ENCODE measurements at regions not wholly inside any gene's neighbourhood (a gene's known extent, or its start where the extent isn't known, plus 50 kb on each side); places are given as distances from the start of the nearest gene placed in this dataset.

- in situ Hi-C loops (cut with HindIII; ENCODE audit: extremely low pct_ligation_motif_present, low pct_unique_long_range_greater_than_20kb), result no loop called here
- H3K9me3 ChIP-seq (ENCODE audit: low read length), result peaks cover 4% of the 10 kb centered on the region; the same call in 1 of the 2 replicates
- no peak overlapping the region for H2AFZ ChIP-seq (ENCODE audit: low read length)
- ChIA-PET CTCF (ENCODE audit: low intra/inter-chr PET ratio, low total read pairs) (no interaction called here), POLR2A (no interaction called here)
- H4K20me1 ChIP-seq (ENCODE audit: insufficient read depth, low read length), result no peaks in the 10 kb centered on the region
- no peaks in the 10 kb centered on the region for H3K79me2 ChIP-seq (ENCODE audit: insufficient read depth, low read length)
- no peak for FAIRE-seq
- TF ChIP-seq ZNF543 (CRISPR knock-in tag; IDR thresholded peaks at IDR 0.05) (no peak), CBFB (CRISPR knock-in tag; IDR thresholded peaks at IDR 0.05) (no peak), ZFAT (CRISPR knock-in tag; conservative IDR thresholded peaks at IDR 0.05) (no peak), ZNF678 (CRISPR knock-in tag; IDR thresholded peaks at IDR 0.05) (no peak), STAT6 (CRISPR knock-in tag; IDR thresholded peaks at IDR 0.05; ENCODE audit: borderline replicate concordance) (no peak), ISL2 (CRISPR knock-in tag; IDR thresholded peaks at IDR 0.05) (no peak), ATF7-NPFF (CRISPR knock-in tag; IDR thresholded peaks at IDR 0.05; ENCODE audit: low read depth) (no peak), ZNF746 (CRISPR knock-in tag; IDR thresholded peaks at IDR 0.05) (no peak)
- WGBS (ENCODE audit: low lambda C conversion rate), result 39% methylated on average over 15 of the region's 15 CpGs
- BruUV-seq (replicated peaks), result no TSS peak
- intact Hi-C loops (cut with micrococcal nuclease; ENCODE audit: unreplicated experiment), result no loop called here
- no peaks in the 10 kb centered on the region for H3K36me3 ChIP-seq (replicated peaks in 1 of 2; ENCODE audit: control insufficient read depth in 1 of 2, insufficient read depth in 2 of 2, low read length in 2 of 2)
- H3K27me3 ChIP-seq (ENCODE audit: control insufficient read depth in 1 of 2, insufficient read depth in 2 of 2, low read length in 2 of 2), result no peaks in the 10 kb centered on the region
- H3K4me2 ChIP-seq (ENCODE audit: low read depth, low read length), result no peak overlapping the region
- H3K4me1 ChIP-seq (ENCODE audit: insufficient read depth, low read length), result peaks cover 15% of the 10 kb centered on the region
- no peak for ATAC-seq
- H3K4me3 ChIP-seq (replicated peaks in 1 of 3; ENCODE audit: insufficient read depth in 1 of 3, low read depth in 2 of 3, low read length in 3 of 3), result no peak overlapping the region
- no peak for DNase-seq (ENCODE audit: low spot score)
- no peak overlapping the region for H3K9ac ChIP-seq (ENCODE audit: insufficient read depth, low read depth, low read length)
- no peak overlapping the region for H3K27ac ChIP-seq (ENCODE audit: extremely low read length, insufficient read depth, low read length)
Observed at GRCh38 chr16:73730481-73731090, 566.0 kb upstream of the PSMD7 start.

Measured in HepG2 (cell line).